ENCODE measurements at regions not wholly inside any gene's neighbourhood (a gene's known extent, or its start where the extent isn't known, plus 50 kb on each side); places are given as distances from the start of the nearest gene placed in this dataset.

DNA sequence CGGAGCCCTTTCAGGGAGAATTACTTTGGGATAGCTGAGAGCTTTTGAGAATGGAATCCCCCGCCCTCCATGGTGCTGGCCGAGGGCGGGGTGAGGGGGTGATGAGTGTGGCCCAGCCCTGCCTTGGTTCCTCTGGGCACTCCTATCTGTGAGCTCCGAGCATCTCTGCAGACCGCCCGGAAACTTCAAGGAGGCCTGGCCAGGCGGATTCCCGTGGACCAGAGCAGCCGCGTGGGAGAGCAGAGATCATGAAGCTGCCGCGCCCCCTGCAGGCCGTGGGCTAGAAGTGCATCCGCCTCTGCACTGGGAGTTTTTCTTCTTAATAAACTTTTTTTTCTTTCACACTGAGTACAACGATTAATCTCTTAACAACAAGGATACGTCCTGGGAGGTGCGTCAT, 392.9 kb upstream of the EEF2KMT start:
- DNase-seq (ENCODE audit: low read depth, low spot score), result no peak
- no peak overlapping the region for H3K27ac ChIP-seq
- H3K36me3 ChIP-seq (ENCODE audit: insufficient read depth, low read length), result no peaks in the 10 kb centered on the region
- TF ChIP-seq EZH2 (IDR thresholded peaks at IDR 0.05), result no peak
- no peak for TF ChIP-seq FOXP2 (optimal IDR thresholded peaks at IDR 0.05; ENCODE audit: control extremely low read depth, extremely low read length, insufficient read depth)
- TF ChIP-seq POLR2AphosphoS5 (IDR thresholded peaks at IDR 0.05; ENCODE audit: borderline replicate concordance, low read depth, low read length), result no peak
- no peak overlapping the region for H3K9ac ChIP-seq (ENCODE audit: insufficient read length)
- no peaks in the 10 kb centered on the region for H3K9me3 ChIP-seq (ENCODE audit: low read depth, low read length)
- no peak overlapping the region for H3K4me3 ChIP-seq

- no peak overlapping the region for H3K4me3 ChIP-seq
- no peak overlapping the region for H3K27ac ChIP-seq
- no peaks in the 10 kb centered on the region for H3K36me3 ChIP-seq (ENCODE audit: insufficient read depth, low read length)
- no peak overlapping the region for H3K9ac ChIP-seq (ENCODE audit: insufficient read length)
- no peak for DNase-seq (ENCODE audit: low read depth, low spot score)
- TF ChIP-seq EZH2 (IDR thresholded peaks at IDR 0.05) (no peak), POLR2AphosphoS5 (IDR thresholded peaks at IDR 0.05; ENCODE audit: borderline replicate concordance, low read depth, low read length) (no peak), FOXP2 (optimal IDR thresholded peaks at IDR 0.05; ENCODE audit: control extremely low read depth, extremely low read length, insufficient read depth) (no peak)
- no peaks in the 10 kb centered on the region for H3K9me3 ChIP-seq (ENCODE audit: low read depth, low read length)
Observed at GRCh38 chr16:5488581-5488980, 391.0 kb upstream of the EEF2KMT start.

DNA sequence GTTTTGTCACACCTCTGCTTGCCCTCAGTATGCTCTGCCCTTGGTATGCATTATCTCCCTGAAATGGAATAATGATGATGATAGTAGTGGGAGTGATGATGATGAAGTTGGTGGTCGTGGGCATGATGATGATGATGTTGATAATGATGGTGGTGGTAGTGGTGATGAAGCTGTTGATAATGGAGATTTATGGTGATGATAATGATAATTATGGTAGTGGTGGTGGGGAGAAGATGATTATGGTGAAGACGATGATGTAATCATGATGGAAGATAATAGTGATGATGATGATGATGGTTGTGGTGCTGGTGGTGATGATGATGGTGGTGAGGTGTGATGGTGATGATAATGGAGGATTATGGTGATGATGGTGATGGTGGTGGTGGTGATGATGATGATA, 390.1 kb upstream of the EEF2KMT start:
- no peaks in the 10 kb centered on the region for H3K9me3 ChIP-seq (ENCODE audit: low read depth, low read length)
- no peak overlapping the region for H3K9ac ChIP-seq (ENCODE audit: insufficient read length)
- no peaks in the 10 kb centered on the region for H3K36me3 ChIP-seq (ENCODE audit: insufficient read depth, low read length)
- DNase-seq (ENCODE audit: low read depth, low spot score), result no peak
- H3K4me3 ChIP-seq, result no peak overlapping the region
- no peak for TF ChIP-seq POLR2AphosphoS5 (IDR thresholded peaks at IDR 0.05; ENCODE audit: borderline replicate concordance, low read depth, low read length)
- TF ChIP-seq FOXP2 (optimal IDR thresholded peaks at IDR 0.05; ENCODE audit: control extremely low read depth, extremely low read length, insufficient read depth), result no peak
- TF ChIP-seq EZH2 (IDR thresholded peaks at IDR 0.05), result no peak
- no peak overlapping the region for H3K27ac ChIP-seq

DNA sequence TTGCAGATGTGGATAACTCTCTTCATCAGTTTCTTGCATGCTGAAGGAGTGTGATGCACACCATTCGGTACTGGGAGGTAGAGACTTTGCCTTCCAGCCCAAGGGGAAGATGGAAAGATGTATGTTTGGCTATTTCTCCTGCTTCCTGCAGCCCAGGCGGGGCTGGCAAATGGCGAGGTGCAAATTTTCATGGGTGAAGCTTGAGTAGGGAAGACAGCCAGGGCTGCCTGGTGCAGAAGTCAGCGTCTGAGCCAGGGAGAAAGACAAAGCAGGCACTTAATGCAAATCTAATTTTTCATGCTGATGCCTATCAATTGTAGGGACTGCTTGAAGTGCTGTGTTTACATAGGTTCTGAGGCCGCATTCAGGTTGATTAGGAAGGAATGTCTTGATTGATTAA, 384.7 kb upstream of the EEF2KMT start:
- DNase-seq (ENCODE audit: low read depth, low spot score), result no peak

DNA sequence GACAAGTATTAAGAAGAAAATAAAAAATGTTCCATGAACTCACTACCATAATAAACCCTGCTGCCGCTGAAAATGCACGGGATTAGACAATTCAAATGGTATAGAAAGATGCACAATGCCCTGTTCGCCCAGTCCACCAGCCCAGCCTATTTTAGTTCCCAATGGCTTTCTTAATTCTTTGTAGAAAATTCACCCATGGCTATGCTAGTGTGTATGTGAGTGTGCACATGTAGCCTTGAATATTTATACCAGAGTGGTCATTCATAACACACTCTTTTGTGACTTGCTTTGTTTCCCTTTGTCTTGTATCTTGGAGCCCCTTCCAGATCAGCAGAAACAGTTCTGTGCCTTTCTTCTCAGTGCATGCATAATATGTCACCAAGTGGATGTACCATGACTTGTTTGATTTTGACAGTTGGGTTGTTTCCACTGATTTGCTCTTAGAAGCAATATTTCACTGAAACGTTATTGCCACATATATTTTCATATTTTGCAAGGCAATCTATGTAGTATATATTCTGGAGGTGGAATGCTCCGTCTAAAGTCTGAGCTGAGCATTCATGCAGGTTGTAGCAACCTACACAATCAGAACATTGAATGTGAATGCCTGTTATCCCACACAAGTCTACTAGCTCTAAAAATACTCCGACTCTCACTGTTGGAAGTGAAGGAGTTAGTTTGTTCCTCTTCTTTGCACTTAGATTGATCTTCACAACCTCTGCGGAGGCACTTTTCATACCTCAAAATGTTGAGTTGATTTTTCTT, 383.0 kb upstream of the EEF2KMT start:
- H3K4me3 ChIP-seq, result no peak overlapping the region
- no peaks in the 10 kb centered on the region for H3K9me3 ChIP-seq (ENCODE audit: low read depth, low read length)
- H3K9ac ChIP-seq (ENCODE audit: insufficient read length), result no peak overlapping the region
- TF ChIP-seq EZH2 (IDR thresholded peaks at IDR 0.05), result no peak
- no peaks in the 10 kb centered on the region for H3K36me3 ChIP-seq (ENCODE audit: insufficient read depth, low read length)
- no peak overlapping the region for H3K27ac ChIP-seq
- no peak for DNase-seq (ENCODE audit: low read depth, low spot score)

More for the DNA sequence above, 384.7 kb upstream of the EEF2KMT start:
- Histone ChIP-seq H3K9ac (ENCODE audit: insufficient read length) (no peak overlapping the region), H3K27ac (no peak overlapping the region), H3K4me3 (no peak overlapping the region), H3K36me3 (ENCODE audit: insufficient read depth, low read length) (no peaks in the 10 kb centered on the region), H3K9me3 (ENCODE audit: low read depth, low read length) (no peaks in the 10 kb centered on the region)
- TF ChIP-seq FOXP2 (optimal IDR thresholded peaks at IDR 0.05; ENCODE audit: control extremely low read depth, extremely low read length, insufficient read depth), result no peak
- no peak for TF ChIP-seq POLR2AphosphoS5 (IDR thresholded peaks at IDR 0.05; ENCODE audit: borderline replicate concordance, low read depth, low read length)
- no peak for TF ChIP-seq EZH2 (IDR thresholded peaks at IDR 0.05)

GRCh38 chr16:5479926-5480325, 382.3 kb upstream of the EEF2KMT start:
- no peak overlapping the region for H3K9ac ChIP-seq (ENCODE audit: insufficient read length)
- H3K27ac ChIP-seq, result no peak overlapping the region
- H3K9me3 ChIP-seq (ENCODE audit: low read depth, low read length), result no peaks in the 10 kb centered on the region
- no peak for TF ChIP-seq EZH2 (IDR thresholded peaks at IDR 0.05)
- TF ChIP-seq FOXP2 (optimal IDR thresholded peaks at IDR 0.05; ENCODE audit: control extremely low read depth, extremely low read length, insufficient read depth), result no peak
- TF ChIP-seq POLR2AphosphoS5 (IDR thresholded peaks at IDR 0.05; ENCODE audit: borderline replicate concordance, low read depth, low read length), result no peak
- H3K4me3 ChIP-seq, result no peak overlapping the region
- H3K36me3 ChIP-seq (ENCODE audit: insufficient read depth, low read length), result no peaks in the 10 kb centered on the region
- no peak for DNase-seq (ENCODE audit: low read depth, low spot score)

- Histone ChIP-seq H3K4me3 (no peak overlapping the region), H3K9me3 (ENCODE audit: low read depth, low read length) (no peaks in the 10 kb centered on the region), H3K27ac (no peak overlapping the region), H3K9ac (ENCODE audit: insufficient read length) (no peak overlapping the region), H3K36me3 (ENCODE audit: insufficient read depth, low read length) (no peaks in the 10 kb centered on the region)
- no peak for DNase-seq (ENCODE audit: low read depth, low spot score)
- TF ChIP-seq POLR2AphosphoS5 (IDR thresholded peaks at IDR 0.05; ENCODE audit: borderline replicate concordance, low read depth, low read length) (no peak), FOXP2 (optimal IDR thresholded peaks at IDR 0.05; ENCODE audit: control extremely low read depth, extremely low read length, insufficient read depth) (no peak), EZH2 (IDR thresholded peaks at IDR 0.05) (no peak)
Observed at GRCh38 chr16:5478036-5478435, 380.4 kb upstream of the EEF2KMT start.

GRCh38 chr16:5477251-5477650, 379.7 kb upstream of the EEF2KMT start:
- no peak overlapping the region for H3K9ac ChIP-seq (ENCODE audit: insufficient read length)
- no peak overlapping the region for H3K27ac ChIP-seq
- no peaks in the 10 kb centered on the region for H3K9me3 ChIP-seq (ENCODE audit: low read depth, low read length)
- TF ChIP-seq EZH2 (IDR thresholded peaks at IDR 0.05) (no peak), POLR2AphosphoS5 (IDR thresholded peaks at IDR 0.05; ENCODE audit: borderline replicate concordance, low read depth, low read length) (no peak), FOXP2 (optimal IDR thresholded peaks at IDR 0.05; ENCODE audit: control extremely low read depth, extremely low read length, insufficient read depth) (no peak)
- H3K36me3 ChIP-seq (ENCODE audit: insufficient read depth, low read length), result no peaks in the 10 kb centered on the region
- H3K4me3 ChIP-seq, result no peak overlapping the region
- no peak for DNase-seq (ENCODE audit: low read depth, low spot score)

- Histone ChIP-seq H3K27ac (no peak overlapping the region), H3K4me3 (no peak overlapping the region), H3K36me3 (ENCODE audit: insufficient read depth, low read length) (no peaks in the 10 kb centered on the region), H3K9me3 (ENCODE audit: low read depth, low read length) (no peaks in the 10 kb centered on the region), H3K9ac (ENCODE audit: insufficient read length) (no peak overlapping the region)
- TF ChIP-seq EZH2 (IDR thresholded peaks at IDR 0.05), result no peak
- TF ChIP-seq FOXP2 (optimal IDR thresholded peaks at IDR 0.05; ENCODE audit: control extremely low read depth, extremely low read length, insufficient read depth), result no peak
- TF ChIP-seq POLR2AphosphoS5 (IDR thresholded peaks at IDR 0.05; ENCODE audit: borderline replicate concordance, low read depth, low read length), result no peak
- DNase-seq (ENCODE audit: low read depth, low spot score), result no peak
Observed at GRCh38 chr16:5472552-5472951, 375.0 kb upstream of the EEF2KMT start.

Measured in SK-N-MC (cell line).